ENCODE measurements at regions not wholly inside any gene's neighbourhood (a gene's known extent, or its start where the extent isn't known, plus 50 kb on each side); places are given as distances from the start of the nearest gene placed in this dataset.

DNA sequence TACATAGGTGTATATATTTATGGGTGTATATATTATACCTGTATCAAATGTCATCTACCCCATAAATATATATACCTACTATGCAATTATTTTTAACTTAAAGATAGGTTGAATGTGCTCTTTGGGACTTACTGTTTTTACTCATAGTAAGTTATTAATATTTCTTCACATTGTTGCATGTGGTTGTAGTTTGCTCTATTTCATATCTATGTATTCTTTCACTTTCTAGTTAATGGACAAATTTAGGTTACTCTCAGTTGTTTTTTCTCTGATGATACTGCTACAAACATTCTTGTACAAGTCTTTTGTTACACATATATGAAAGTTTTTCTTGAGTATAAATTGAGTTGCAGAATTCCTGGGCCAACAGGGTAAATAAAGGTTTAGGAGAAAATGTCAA is 601.8 kb upstream of the ID2 start:
- no peak overlapping the region for H4K8ac ChIP-seq (replicated peaks; ENCODE audit: insufficient read length, low read depth, low read length)
- no peak overlapping the region for H2BK12ac ChIP-seq (ENCODE audit: insufficient read length, low read depth, low read length)
- no peaks in the 10 kb centered on the region for H3K23me2 ChIP-seq (ENCODE audit: insufficient read length, low read depth, low read length, poor library complexity, severe bottlenecking)
- H3T11ph ChIP-seq (ENCODE audit: low read length): no peak overlapping the region
- no peak overlapping the region for H3K9ac ChIP-seq (ENCODE audit: extremely low read depth, insufficient read length, low read length)
- H2BK120ac ChIP-seq (ENCODE audit: low read depth, low read length, poor library complexity, severe bottlenecking): no peak overlapping the region
- H3K18ac ChIP-seq (ENCODE audit: insufficient read length, low read depth, low read length): no peak overlapping the region
- H3K23ac ChIP-seq (ENCODE audit: insufficient read length, low read depth, low read length): no peak overlapping the region
- Mint-ChIP-seq H3K36me3 (ENCODE audit: insufficient read depth in 1 of 3, low read depth in 3 of 3) (peaks cover 11 to 22% (median 11%) of the 10 kb centered on the region in 3 experiments), H3K4me1 (no peaks in the 10 kb centered on the region), H3K9me3 (peaks cover 15 to 18% of the 10 kb centered on the region in 2 experiments), H3K27ac (no peak overlapping the region), H3K4me3 (no peak overlapping the region), H3K27me3 (ENCODE audit: low read depth) (no peaks in the 10 kb centered on the region; the same call in 1 of the 2 replicates)
- DNase-seq: no peak
- TF ChIP-seq, protein P1, sequence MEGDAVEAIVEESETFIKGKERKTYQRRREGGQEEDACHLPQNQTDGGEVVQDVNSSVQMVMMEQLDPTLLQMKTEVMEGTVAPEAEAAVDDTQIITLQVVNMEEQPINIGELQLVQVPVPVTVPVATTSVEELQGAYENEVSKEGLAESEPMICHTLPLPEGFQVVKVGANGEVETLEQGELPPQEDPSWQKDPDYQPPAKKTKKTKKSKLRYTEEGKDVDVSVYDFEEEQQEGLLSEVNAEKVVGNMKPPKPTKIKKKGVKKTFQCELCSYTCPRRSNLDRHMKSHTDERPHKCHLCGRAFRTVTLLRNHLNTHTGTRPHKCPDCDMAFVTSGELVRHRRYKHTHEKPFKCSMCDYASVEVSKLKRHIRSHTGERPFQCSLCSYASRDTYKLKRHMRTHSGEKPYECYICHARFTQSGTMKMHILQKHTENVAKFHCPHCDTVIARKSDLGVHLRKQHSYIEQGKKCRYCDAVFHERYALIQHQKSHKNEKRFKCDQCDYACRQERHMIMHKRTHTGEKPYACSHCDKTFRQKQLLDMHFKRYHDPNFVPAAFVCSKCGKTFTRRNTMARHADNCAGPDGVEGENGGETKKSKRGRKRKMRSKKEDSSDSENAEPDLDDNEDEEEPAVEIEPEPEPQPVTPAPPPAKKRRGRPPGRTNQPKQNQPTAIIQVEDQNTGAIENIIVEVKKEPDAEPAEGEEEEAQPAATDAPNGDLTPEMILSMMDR (conservative IDR thresholded peaks at IDR 0.05): no peak
- no peak overlapping the region for H2BK5ac ChIP-seq (ENCODE audit: insufficient read length, low read length)
- no peaks in the 10 kb centered on the region for H3K27me3 ChIP-seq (ENCODE audit: insufficient read depth, low read length)
- no peaks in the 10 kb centered on the region for H3K79me2 ChIP-seq (ENCODE audit: insufficient read depth, low read length)
- no peak overlapping the region for H2BK15ac ChIP-seq (ENCODE audit: low read depth, low read length)
- no peak overlapping the region for H4K91ac ChIP-seq (ENCODE audit: insufficient read length, low read depth, low read length)
- H2AK5ac ChIP-seq (ENCODE audit: insufficient read length, low read length): no peak overlapping the region
- H3K4me1 ChIP-seq (ENCODE audit: insufficient read depth, low read length): no peaks in the 10 kb centered on the region
- H4K20me1 ChIP-seq (ENCODE audit: control insufficient read depth, insufficient read depth, insufficient read length): no peaks in the 10 kb centered on the region
- no peaks in the 10 kb centered on the region for H3K79me1 ChIP-seq (ENCODE audit: insufficient read depth, low read depth, low read length, poor library complexity, severe bottlenecking)
- no peak overlapping the region for H3K4me2 ChIP-seq (ENCODE audit: insufficient read depth, insufficient read length, low read length)
- H3K27ac ChIP-seq (ENCODE audit: insufficient read length, low read depth, low read length): no peak overlapping the region
- no peak overlapping the region for H2BK20ac ChIP-seq (ENCODE audit: low read depth, low read length, poor library complexity, severe bottlenecking)
- no peak overlapping the region for H3K56ac ChIP-seq (ENCODE audit: insufficient read length, low read depth, low read length)
- H4K5ac ChIP-seq (ENCODE audit: insufficient read length, low read depth, low read length): no peak overlapping the region
- no peak overlapping the region for H3K4ac ChIP-seq (ENCODE audit: low read depth, low read length)
- H2AFZ ChIP-seq (ENCODE audit: low read length): no peak overlapping the region
- H3K14ac ChIP-seq (ENCODE audit: insufficient read depth, low read length): no peak overlapping the region
- no peaks in the 10 kb centered on the region for H3K9me3 ChIP-seq (ENCODE audit: control insufficient read depth, low read depth, low read length)

Measured in H9 (cell line).